ENCODE measurements at regions not wholly inside any gene's neighbourhood (a gene's known extent, or its start where the extent isn't known, plus 50 kb on each side); places are given as distances from the start of the nearest gene placed in this dataset.
"Not testable (repeated sequence)": the region's sequence is repeated elsewhere in the genome, so short reads cannot be mapped to it uniquely, and the experiment has no call there.

DNA sequence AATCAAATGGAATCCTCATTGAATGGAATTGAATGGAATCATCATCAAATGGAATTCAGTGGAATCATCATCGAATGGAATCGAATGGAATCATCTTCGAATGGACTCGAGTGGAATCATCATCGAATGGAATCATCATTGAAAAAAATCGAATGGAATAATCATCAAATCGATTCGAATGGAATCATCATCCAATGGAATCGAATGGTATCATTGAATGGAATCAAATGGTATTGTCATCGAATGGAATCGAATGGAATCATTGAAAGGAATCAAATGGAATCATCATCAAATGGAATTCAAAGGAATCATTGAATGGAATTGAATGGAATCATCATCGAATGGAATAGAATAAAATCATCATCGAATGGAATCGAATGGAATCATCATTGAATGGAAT lies 619.3 kb downstream of the TP53TG3F start:
- H3K9me3 ChIP-seq, result peaks cover 39% of the 10 kb centered on the region
- no peak overlapping the region for H3K4me3 ChIP-seq (ENCODE audit: low read depth in 1 of 2, low read length in 1 of 2)
- no peaks in the 10 kb centered on the region for H3K36me3 ChIP-seq
- H3K27ac ChIP-seq, result no peak overlapping the region
- H3K4me1 ChIP-seq (ENCODE audit: control insufficient read depth in 1 of 2, insufficient read depth in 1 of 2, low read depth in 1 of 2, low read length in 1 of 2), result no peaks in the 10 kb centered on the region
- H3K27me3 ChIP-seq, result no peaks in the 10 kb centered on the region
- no peak for TF ChIP-seq CTCF (IDR thresholded peaks at IDR 0.05)

- H3K27me3 ChIP-seq; H3K4me1 ChIP-seq (ENCODE audit: control insufficient read depth in 1 of 2, insufficient read depth in 1 of 2, low read depth in 1 of 2, low read length in 1 of 2); H3K27ac ChIP-seq; H3K4me3 ChIP-seq (ENCODE audit: low read depth in 1 of 2, low read length in 1 of 2); H3K36me3 ChIP-seq: not testable (repeated sequence)
- H3K9me3 ChIP-seq, result peaks cover 54% of the 10 kb centered on the region
Observed at GRCh38 chr16:34085038-34085437, 625.6 kb downstream of the TP53TG3F start.

DNA sequence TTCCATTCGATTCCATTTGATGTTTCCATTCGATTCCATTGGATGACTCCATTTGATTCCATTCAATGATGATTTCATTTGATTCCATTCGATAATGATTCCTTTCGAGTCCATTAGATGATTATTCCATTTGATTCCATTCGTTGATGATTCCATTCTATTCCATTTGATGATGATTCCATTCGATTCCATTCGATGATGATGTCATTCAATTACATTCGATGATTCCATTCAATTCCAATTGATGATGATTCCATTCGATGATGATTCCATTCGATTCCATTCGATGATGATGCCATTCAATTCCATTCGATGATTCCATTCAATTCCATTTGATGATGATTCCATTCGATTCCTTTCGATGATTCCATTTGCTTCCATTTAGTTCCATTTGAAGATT lies 635.6 kb downstream of the TP53TG3F start:
- not testable (repeated sequence) for H3K36me3 ChIP-seq; H3K4me3 ChIP-seq (ENCODE audit: low read depth in 1 of 2, low read length in 1 of 2); H3K4me1 ChIP-seq (ENCODE audit: control insufficient read depth in 1 of 2, insufficient read depth in 1 of 2, low read depth in 1 of 2, low read length in 1 of 2); H3K27ac ChIP-seq; H3K27me3 ChIP-seq
- H3K9me3 ChIP-seq, result peaks cover 24% of the 10 kb centered on the region

DNA sequence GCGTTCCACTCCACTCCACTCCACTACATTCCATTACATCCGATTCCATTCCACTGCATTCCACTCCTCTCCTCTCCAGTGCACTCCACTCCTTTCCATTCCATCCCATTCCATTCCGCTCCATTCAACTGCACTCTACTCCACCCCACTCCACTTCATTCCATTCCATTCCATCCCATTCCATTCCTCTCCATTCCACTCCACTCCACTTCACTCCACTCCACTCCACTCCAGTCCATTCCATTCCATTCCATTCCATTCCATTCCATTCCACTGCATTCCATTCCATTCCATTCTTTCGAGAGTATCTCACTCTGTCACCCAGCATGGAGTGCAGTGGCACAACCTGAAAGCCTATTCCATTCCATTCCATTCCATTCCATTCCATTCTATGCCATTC lies 637.5 kb downstream of the TP53TG3F start:
- H3K36me3 ChIP-seq; H3K4me1 ChIP-seq (ENCODE audit: control insufficient read depth in 1 of 2, insufficient read depth in 1 of 2, low read depth in 1 of 2, low read length in 1 of 2); H3K27ac ChIP-seq; H3K27me3 ChIP-seq; H3K4me3 ChIP-seq (ENCODE audit: low read depth in 1 of 2, low read length in 1 of 2): not testable (repeated sequence)
- peaks cover 18% of the 10 kb centered on the region for H3K9me3 ChIP-seq

DNA sequence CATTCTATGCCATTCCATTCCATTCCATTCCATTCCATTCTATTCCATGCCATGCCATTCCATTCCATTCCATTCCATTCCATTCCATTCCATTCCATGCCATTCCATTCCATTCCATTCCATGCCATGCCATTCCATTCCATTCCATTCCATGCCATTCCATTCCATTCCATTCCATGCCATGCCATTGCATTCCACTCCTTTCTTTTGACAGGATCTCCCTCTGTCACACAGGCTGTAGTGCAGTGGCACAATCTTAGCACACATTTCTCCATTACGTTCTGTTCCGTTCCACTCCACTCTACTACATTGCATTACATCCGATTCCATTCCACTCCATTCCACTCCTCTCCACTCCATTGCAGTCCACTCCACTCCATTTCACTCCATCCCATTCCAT lies 637.9 kb downstream of the TP53TG3F start:
- H3K9me3 ChIP-seq, result peaks cover 15% of the 10 kb centered on the region

GRCh38 chr16:34098033-34098432 lies 638.6 kb downstream of the TP53TG3F start:
- H3K27me3 ChIP-seq; H3K36me3 ChIP-seq; H3K4me1 ChIP-seq (ENCODE audit: control insufficient read depth in 1 of 2, insufficient read depth in 1 of 2, low read depth in 1 of 2, low read length in 1 of 2); H3K27ac ChIP-seq; H3K4me3 ChIP-seq (ENCODE audit: low read depth in 1 of 2, low read length in 1 of 2): not testable (repeated sequence)
- H3K9me3 ChIP-seq, result peaks cover 15% of the 10 kb centered on the region

More for the DNA sequence above, 637.9 kb downstream of the TP53TG3F start:
- H3K27ac ChIP-seq; H3K27me3 ChIP-seq; H3K4me3 ChIP-seq (ENCODE audit: low read depth in 1 of 2, low read length in 1 of 2); H3K4me1 ChIP-seq (ENCODE audit: control insufficient read depth in 1 of 2, insufficient read depth in 1 of 2, low read depth in 1 of 2, low read length in 1 of 2); H3K36me3 ChIP-seq: not testable (repeated sequence)

DNA sequence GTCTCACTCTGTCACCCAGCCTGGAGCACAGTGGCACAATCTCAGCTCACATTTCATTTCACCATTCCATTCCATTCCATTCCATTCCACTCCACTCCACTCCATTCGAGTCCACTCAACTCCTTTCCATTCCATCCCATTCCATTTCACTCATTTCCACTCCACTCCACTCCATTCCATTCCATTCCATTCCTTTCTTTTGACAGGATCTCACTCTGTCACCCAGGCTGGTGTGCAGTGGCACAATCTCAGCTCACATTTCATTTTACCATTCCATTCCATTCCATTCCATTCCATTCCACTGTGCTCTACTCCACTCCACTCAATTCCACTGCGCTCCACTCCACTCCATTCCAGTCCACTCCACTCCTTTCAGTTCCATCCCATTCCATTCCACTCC lies 639.6 kb downstream of the TP53TG3F start:
- not testable (repeated sequence) for H3K4me3 ChIP-seq (ENCODE audit: low read depth in 1 of 2, low read length in 1 of 2); H3K27me3 ChIP-seq; H3K4me1 ChIP-seq (ENCODE audit: control insufficient read depth in 1 of 2, insufficient read depth in 1 of 2, low read depth in 1 of 2, low read length in 1 of 2); H3K27ac ChIP-seq; H3K36me3 ChIP-seq
- H3K9me3 ChIP-seq, result peaks cover 15% of the 10 kb centered on the region

Measured in neutrophil (primary cell).